ENCODE measurements at regions not wholly inside any gene's neighbourhood (a gene's known extent, or its start where the extent isn't known, plus 50 kb on each side); places are given as distances from the start of the nearest gene placed in this dataset.
"Not testable (repeated sequence)": the region's sequence is repeated elsewhere in the genome, so short reads cannot be mapped to it uniquely, and the experiment has no call there.

GRCh38 chr3:88732186-88732585 lies 375.2 kb upstream of the EPHA3 start:
- no peak overlapping the region for H3K4me3 ChIP-seq (ENCODE audit: low read depth, low read length)
- H3K36me3 ChIP-seq (ENCODE audit: control insufficient read depth, insufficient read depth, low read length): no peaks in the 10 kb centered on the region
- peaks cover 0 to 4% of the 10 kb centered on the region in 2 experiments for H3K9me3 ChIP-seq (ENCODE audit: control insufficient read depth in 2 of 2, low read length in 2 of 2)
- DNase-seq (no peak), ATAC-seq (ENCODE audit: low read depth in 2 of 2) (no peak)
- no peaks in the 10 kb centered on the region for H3K36me3 Mint-ChIP-seq
- no peak overlapping the region for H3K4me3 Mint-ChIP-seq
- no peaks in the 10 kb centered on the region for H3K27me3 Mint-ChIP-seq
- H3K27me3 ChIP-seq (ENCODE audit: control insufficient read depth, insufficient read depth, low read length): no peaks in the 10 kb centered on the region
- no peak overlapping the region for H3K27ac ChIP-seq (ENCODE audit: insufficient read depth, low read length, poor library complexity, severe bottlenecking)
- H3K4me1 ChIP-seq (ENCODE audit: control insufficient read depth, insufficient read depth, low read length, poor library complexity, severe bottlenecking): no peaks in the 10 kb centered on the region
- no peak overlapping the region for H3K27ac Mint-ChIP-seq
- H3K9me3 Mint-ChIP-seq: peaks cover 2 to 12% (median 6%) of the 10 kb centered on the region in 7 donors
- no peaks in the 10 kb centered on the region for H3K4me1 Mint-ChIP-seq

DNA sequence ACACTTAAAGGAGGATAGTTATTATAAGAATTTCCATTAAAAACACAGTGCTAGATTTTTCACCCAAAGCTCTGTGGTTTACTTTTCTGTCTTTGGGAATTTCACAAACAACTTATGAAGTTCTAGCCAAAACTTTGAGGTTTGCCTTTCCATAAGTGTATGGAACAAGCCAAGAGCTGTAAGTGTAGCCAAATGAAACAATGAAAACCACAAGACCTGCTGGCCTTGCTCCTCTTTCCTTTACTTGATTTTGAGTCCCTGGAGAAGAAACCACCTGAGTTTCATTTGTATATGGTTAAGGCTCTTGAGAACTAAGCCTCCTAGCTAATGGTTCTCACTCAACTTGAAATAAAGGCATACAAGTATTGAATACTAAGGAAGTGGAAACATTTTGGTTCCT lies 365.3 kb upstream of the EPHA3 start:
- Mint-ChIP-seq H3K27me3 (no peaks in the 10 kb centered on the region), H3K4me3 (no peak overlapping the region), H3K9me3 (peaks cover 0 to 23% (median 5%) of the 10 kb centered on the region in 7 donors), H3K4me1 (no peaks in the 10 kb centered on the region), H3K36me3 (no peaks in the 10 kb centered on the region), H3K27ac (no peak overlapping the region)
- H3K27me3 ChIP-seq (ENCODE audit: control insufficient read depth, insufficient read depth, low read length): no peaks in the 10 kb centered on the region
- H3K9me3 ChIP-seq (ENCODE audit: control insufficient read depth in 2 of 2, low read length in 2 of 2): no peaks in the 10 kb centered on the region
- no peak overlapping the region for H3K27ac ChIP-seq (ENCODE audit: insufficient read depth, low read length, poor library complexity, severe bottlenecking)
- DNase-seq (no peak), ATAC-seq (ENCODE audit: low read depth in 2 of 2) (no peak)
- no peaks in the 10 kb centered on the region for H3K4me1 ChIP-seq (ENCODE audit: control insufficient read depth, insufficient read depth, low read length, poor library complexity, severe bottlenecking)
- no peak overlapping the region for H3K4me3 ChIP-seq (ENCODE audit: low read depth, low read length)
- no peaks in the 10 kb centered on the region for H3K36me3 ChIP-seq (ENCODE audit: control insufficient read depth, insufficient read depth, low read length)

GRCh38 chr3:88742674-88743507 lies 364.5 kb upstream of the EPHA3 start:
- Histone ChIP-seq H3K4me3 (ENCODE audit: low read depth, low read length) (no peak overlapping the region), H3K4me1 (ENCODE audit: control insufficient read depth, insufficient read depth, low read length, poor library complexity, severe bottlenecking) (no peaks in the 10 kb centered on the region), H3K36me3 (ENCODE audit: control insufficient read depth, insufficient read depth, low read length) (no peaks in the 10 kb centered on the region), H3K27me3 (ENCODE audit: control insufficient read depth, insufficient read depth, low read length) (no peaks in the 10 kb centered on the region), H3K9me3 (ENCODE audit: control insufficient read depth in 2 of 2, low read length in 2 of 2) (no peaks in the 10 kb centered on the region), H3K27ac (ENCODE audit: insufficient read depth, low read length, poor library complexity, severe bottlenecking) (no peak overlapping the region)
- no peak for ATAC-seq (ENCODE audit: low read depth in 2 of 2)
- Mint-ChIP-seq H3K27me3 (no peaks in the 10 kb centered on the region), H3K9me3 (peaks cover 0 to 24% (median 5%) of the 10 kb centered on the region in 7 donors), H3K27ac (no peak overlapping the region), H3K4me1 (no peaks in the 10 kb centered on the region), H3K4me3 (no peak overlapping the region), H3K36me3 (no peaks in the 10 kb centered on the region)
- no peak for DNase-seq

- Mint-ChIP-seq H3K4me3 (no peak overlapping the region), H3K9me3 (peaks cover 0 to 34% (median 9%) of the 10 kb centered on the region in 7 donors), H3K36me3 (no peaks in the 10 kb centered on the region), H3K4me1 (no peaks in the 10 kb centered on the region), H3K27me3 (no peaks in the 10 kb centered on the region), H3K27ac (no peak overlapping the region)
- Histone ChIP-seq H3K27me3 (ENCODE audit: control insufficient read depth, insufficient read depth, low read length) (no peaks in the 10 kb centered on the region), H3K27ac (ENCODE audit: insufficient read depth, low read length, poor library complexity, severe bottlenecking) (no peak overlapping the region), H3K4me3 (ENCODE audit: low read depth, low read length) (no peak overlapping the region), H3K9me3 (ENCODE audit: control insufficient read depth in 2 of 2, low read length in 2 of 2) (peaks cover 0 to 2% of the 10 kb centered on the region in 2 experiments), H3K4me1 (ENCODE audit: control insufficient read depth, insufficient read depth, low read length, poor library complexity, severe bottlenecking) (no peaks in the 10 kb centered on the region), H3K36me3 (ENCODE audit: control insufficient read depth, insufficient read depth, low read length) (no peaks in the 10 kb centered on the region)
- DNase-seq (no peak), ATAC-seq (ENCODE audit: low read depth in 2 of 2) (no peak)
These were observed 362.5 kb upstream of the EPHA3 start for GRCh38 chr3:88744896-88745295.

GRCh38 chr3:88747145-88747544 lies 360.3 kb upstream of the EPHA3 start:
- H3K9me3 ChIP-seq (ENCODE audit: control insufficient read depth in 2 of 2, low read length in 2 of 2); H3K36me3 Mint-ChIP-seq; H3K27ac ChIP-seq (ENCODE audit: insufficient read depth, low read length, poor library complexity, severe bottlenecking); DNase-seq; H3K4me3 Mint-ChIP-seq; H3K36me3 ChIP-seq (ENCODE audit: control insufficient read depth, insufficient read depth, low read length); ATAC-seq (ENCODE audit: low read depth in 2 of 2); H3K27me3 Mint-ChIP-seq; H3K4me3 ChIP-seq (ENCODE audit: low read depth, low read length); H3K27me3 ChIP-seq (ENCODE audit: control insufficient read depth, insufficient read depth, low read length); H3K4me1 ChIP-seq (ENCODE audit: control insufficient read depth, insufficient read depth, low read length, poor library complexity, severe bottlenecking); H3K27ac Mint-ChIP-seq; H3K4me1 Mint-ChIP-seq: not testable (repeated sequence)
- H3K9me3 Mint-ChIP-seq: peaks cover 0 to 26% (median 7%) of the 10 kb centered on the region in 7 donors

DNA sequence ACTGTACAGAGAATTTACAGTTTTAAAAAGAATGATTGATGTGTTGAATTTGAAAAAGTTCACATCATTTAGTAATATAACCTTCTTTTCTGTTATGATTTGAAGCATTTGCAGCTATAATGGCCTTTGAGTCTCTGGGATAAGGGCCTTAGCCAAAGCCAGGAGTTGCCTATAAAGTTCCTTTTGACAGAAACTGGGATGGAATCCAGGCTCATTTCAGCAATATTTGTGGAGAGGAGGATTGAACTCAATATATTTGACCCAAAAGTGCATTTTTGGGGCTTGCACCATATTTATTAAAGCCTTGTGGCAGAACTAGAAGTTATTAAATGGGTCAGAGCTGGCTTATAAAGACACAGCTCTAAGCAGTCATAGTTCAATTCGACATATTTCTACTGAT lies 348.7 kb upstream of the EPHA3 start:
- H3K4me3 ChIP-seq (ENCODE audit: low read depth, low read length): no peak overlapping the region
- Mint-ChIP-seq H3K36me3 (no peaks in the 10 kb centered on the region), H3K4me1 (no peaks in the 10 kb centered on the region), H3K4me3 (no peak overlapping the region), H3K9me3 (peaks cover 0 to 29% (median 10%) of the 10 kb centered on the region in 7 donors), H3K27ac (no peak overlapping the region), H3K27me3 (no peaks in the 10 kb centered on the region)
- H3K4me1 ChIP-seq (ENCODE audit: control insufficient read depth, insufficient read depth, low read length, poor library complexity, severe bottlenecking): no peaks in the 10 kb centered on the region
- H3K36me3 ChIP-seq (ENCODE audit: control insufficient read depth, insufficient read depth, low read length): no peaks in the 10 kb centered on the region
- no peaks in the 10 kb centered on the region for H3K9me3 ChIP-seq (ENCODE audit: control insufficient read depth in 2 of 2, low read length in 2 of 2)
- no peak overlapping the region for H3K27ac ChIP-seq (ENCODE audit: insufficient read depth, low read length, poor library complexity, severe bottlenecking)
- no peaks in the 10 kb centered on the region for H3K27me3 ChIP-seq (ENCODE audit: control insufficient read depth, insufficient read depth, low read length)
- no peak for ATAC-seq (ENCODE audit: low read depth in 2 of 2)
- no peak for DNase-seq

DNA sequence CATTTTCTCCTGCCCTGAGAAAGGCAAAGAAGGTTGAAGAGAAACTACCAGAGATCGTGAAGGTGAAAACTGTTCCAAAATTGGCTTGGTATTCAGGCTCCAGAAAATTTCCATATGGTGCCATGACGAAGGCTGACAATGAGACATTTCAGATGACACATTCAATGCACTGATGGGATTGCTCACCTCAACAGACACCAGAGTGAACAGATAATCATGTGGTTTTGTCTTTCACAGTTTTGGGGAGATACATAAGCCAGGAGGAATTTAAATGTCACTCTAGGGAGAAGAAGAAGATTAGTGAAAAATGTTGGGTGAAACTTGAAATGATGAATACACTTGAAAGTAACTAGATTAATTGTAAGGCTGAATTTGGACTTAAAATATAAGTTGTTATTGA lies 339.7 kb upstream of the EPHA3 start:
- Mint-ChIP-seq H3K4me1 (no peaks in the 10 kb centered on the region), H3K36me3 (no peaks in the 10 kb centered on the region), H3K9me3 (peaks cover 3 to 36% (median 13%) of the 10 kb centered on the region in 7 donors), H3K27ac (no peak overlapping the region), H3K4me3 (no peak overlapping the region), H3K27me3 (no peaks in the 10 kb centered on the region)
- peaks cover 0 to 6% of the 10 kb centered on the region in 2 experiments for H3K9me3 ChIP-seq (ENCODE audit: control insufficient read depth in 2 of 2, low read length in 2 of 2)
- H3K36me3 ChIP-seq (ENCODE audit: control insufficient read depth, insufficient read depth, low read length): no peaks in the 10 kb centered on the region
- ATAC-seq (ENCODE audit: low read depth in 2 of 2): no peak
- DNase-seq: no peak
- H3K27ac ChIP-seq (ENCODE audit: insufficient read depth, low read length, poor library complexity, severe bottlenecking): no peak overlapping the region
- H3K27me3 ChIP-seq (ENCODE audit: control insufficient read depth, insufficient read depth, low read length): no peaks in the 10 kb centered on the region
- H3K4me3 ChIP-seq (ENCODE audit: low read depth, low read length): no peak overlapping the region
- H3K4me1 ChIP-seq (ENCODE audit: control insufficient read depth, insufficient read depth, low read length, poor library complexity, severe bottlenecking): no peaks in the 10 kb centered on the region

GRCh38 chr3:88773766-88774165 lies 333.7 kb upstream of the EPHA3 start:
- no peak overlapping the region for H3K27ac Mint-ChIP-seq
- Histone ChIP-seq H3K36me3 (ENCODE audit: control insufficient read depth, insufficient read depth, low read length) (no peaks in the 10 kb centered on the region), H3K27ac (ENCODE audit: insufficient read depth, low read length, poor library complexity, severe bottlenecking) (no peak overlapping the region), H3K4me3 (ENCODE audit: low read depth, low read length) (no peak overlapping the region), H3K4me1 (ENCODE audit: control insufficient read depth, insufficient read depth, low read length, poor library complexity, severe bottlenecking) (no peaks in the 10 kb centered on the region), H3K9me3 (ENCODE audit: control insufficient read depth in 2 of 2, low read length in 2 of 2) (peaks cover 3 to 4% of the 10 kb centered on the region in 2 experiments), H3K27me3 (ENCODE audit: control insufficient read depth, insufficient read depth, low read length) (no peaks in the 10 kb centered on the region)
- H3K9me3 Mint-ChIP-seq: peaks cover 2 to 16% (median 12%) of the 10 kb centered on the region in 7 donors
- H3K27me3 Mint-ChIP-seq: no peaks in the 10 kb centered on the region
- H3K36me3 Mint-ChIP-seq: no peaks in the 10 kb centered on the region
- no peaks in the 10 kb centered on the region for H3K4me1 Mint-ChIP-seq
- no peak for ATAC-seq (ENCODE audit: low read depth in 2 of 2)
- H3K4me3 Mint-ChIP-seq: no peak overlapping the region
- DNase-seq: no peak
